DND-41 (cell line): ENCODE measurements at regions not wholly inside any gene's neighbourhood (a gene's known extent, or its start where the extent isn't known, plus 50 kb on each side); places are given as distances from the start of the nearest gene placed in this dataset.

ENCODE experiments used
- ATAC-seq: fragments of 200-7000 bp; cut with Tn5 transposase; 3 replicates; pipeline ENCODE4 v1.9.1; 2021; ENCODE audit warnings: low read depth; ENCODE audit not compliant: insufficient read depth
- DNase-seq: peaks from one replicate; pipeline ENCODE4 v3.0.0-alpha.2; 2020
- H2AFZ ChIP-seq: 2 replicates; pipeline ENCODE4 v1.6.0; 2012; ENCODE audit warnings: low read depth, low read length
- H3K27ac ChIP-seq: 2 replicates; pipeline ENCODE4 v1.5.1; 2012; ENCODE audit warnings: low read length, inconsistent platforms
- H3K27me3 ChIP-seq: fragments of 200-600 bp; sonication (generic); 2 replicates; pipeline ENCODE4 v1.6.0; 2012; ENCODE audit warnings: low read length, mild to moderate bottlenecking, inconsistent platforms; ENCODE audit not compliant: insufficient read depth, poor library complexity
- H3K36me3 ChIP-seq: 2 replicates; pipeline ENCODE4 v1.5.1; 2012; ENCODE audit warnings: low read length, inconsistent platforms; ENCODE audit not compliant: insufficient read depth
- H3K4me1 ChIP-seq: 2 replicates; pipeline ENCODE4 v1.5.1; 2012; ENCODE audit warnings: mild to moderate bottlenecking, low read length; ENCODE audit not compliant: insufficient read depth
- H3K4me2 ChIP-seq: 2 replicates; pipeline ENCODE4 v1.6.0; 2012; ENCODE audit warnings: mild to moderate bottlenecking, moderate library complexity, low read length, inconsistent platforms; ENCODE audit not compliant: insufficient read depth
- H3K4me3 ChIP-seq, 2 experiments: fragments of 200-600 bp in 1 of 2; shearing (Covaris generic) in 1 of 2; 2 replicates each; pipeline ENCODE4 v1.5.1; 2012 to 2016; ENCODE audit warnings: inconsistent platforms in 2 of 2, low read length in 2 of 2, mild to moderate bottlenecking in 2 of 2, low read depth in 1 of 2, moderate library complexity in 1 of 2
- H3K79me2 ChIP-seq: 2 replicates; pipeline ENCODE4 v1.6.0; 2012; ENCODE audit warnings: low read length, inconsistent platforms; ENCODE audit not compliant: insufficient read depth
- H3K9ac ChIP-seq: 2 replicates; pipeline ENCODE4 v1.6.0; 2012; ENCODE audit warnings: low read depth, mild to moderate bottlenecking, inconsistent platforms, low read length, moderate library complexity
- H3K9me3 ChIP-seq: 2 replicates; pipeline ENCODE4 v1.5.1; 2012; ENCODE audit warnings: low read length, moderate library complexity, mild to moderate bottlenecking, inconsistent platforms; ENCODE audit not compliant: insufficient read depth, severe bottlenecking
- H4K20me1 ChIP-seq: 2 replicates; pipeline ENCODE4 v1.6.0; 2012; ENCODE audit warnings: low read length; ENCODE audit not compliant: insufficient read depth
- CTCF ChIP-seq: IDR thresholded peaks from 2 replicates; pipeline ENCODE4 v1.5.1; 2012; ENCODE audit warnings: borderline replicate concordance, low read length, moderate library complexity, mild to moderate bottlenecking; ENCODE audit not compliant: poor library complexity, severe bottlenecking; ENCODE audit errors: extremely low read depth
- EZH2 ChIP-seq: IDR thresholded peaks from 3 replicates; pipeline ENCODE4 v1.6.1; 2012; ENCODE audit warnings: borderline replicate concordance, low read depth, mild to moderate bottlenecking, moderate library complexity, low read length, inconsistent platforms; ENCODE audit not compliant: severe bottlenecking

- Histone ChIP-seq H3K4me3 (no peak overlapping the region), H3K9ac (no peak overlapping the region), H4K20me1 (no peaks in the 10 kb centered on the region), H3K4me2 (no peak overlapping the region), H3K4me1 (peaks cover 33% of the 10 kb centered on the region), H3K27me3 (no peaks in the 10 kb centered on the region), H3K79me2 (no peaks in the 10 kb centered on the region), H2AFZ (no peak overlapping the region), H3K27ac (no peak overlapping the region), H3K9me3 (no peaks in the 10 kb centered on the region), H3K36me3 (no peaks in the 10 kb centered on the region)
- TF ChIP-seq CTCF (no peak), EZH2 (no peak)
- ATAC-seq: no peak
- no peak for DNase-seq
Measured at GRCh38 chr3:110727056-110727455, 344.6 kb upstream of the NECTIN3 start.

GRCh38 chr3:110731148-110731547 lies 340.5 kb upstream of the NECTIN3 start:
- Histone ChIP-seq H3K4me3 (no peak overlapping the region), H3K36me3 (no peaks in the 10 kb centered on the region), H3K4me2 (peak overlapping the region; percentile 32), H3K9ac (peak overlapping the region; percentile 34; the same call in 1 of the 2 replicates), H3K9me3 (no peaks in the 10 kb centered on the region), H3K79me2 (no peaks in the 10 kb centered on the region), H2AFZ (peak overlapping the region; percentile 6; the same call in 1 of the 2 replicates), H3K27me3 (no peaks in the 10 kb centered on the region), H3K4me1 (peaks cover 55% of the 10 kb centered on the region), H4K20me1 (no peaks in the 10 kb centered on the region), H3K27ac (peak overlapping the region; percentile 83)
- ATAC-seq: peak; percentile 96
- no peak for TF ChIP-seq EZH2
- TF ChIP-seq CTCF: peak; percentile 10
- DNase-seq: peak; percentile 81

- Histone ChIP-seq H3K4me3 (no peak overlapping the region), H3K9me3 (no peaks in the 10 kb centered on the region), H3K27ac (peak overlapping the region; percentile 83), H3K36me3 (no peaks in the 10 kb centered on the region), H2AFZ (no peak overlapping the region), H4K20me1 (no peaks in the 10 kb centered on the region), H3K27me3 (no peaks in the 10 kb centered on the region), H3K4me1 (peaks cover 63% of the 10 kb centered on the region), H3K4me2 (no peak overlapping the region), H3K79me2 (no peaks in the 10 kb centered on the region), H3K9ac (peak overlapping the region; percentile 34; the same call in 1 of the 2 replicates)
- no peak for TF ChIP-seq EZH2
- no peak for TF ChIP-seq CTCF
- ATAC-seq (no peak), DNase-seq (no peak)
Measured at GRCh38 chr3:110732420-110732819, 339.2 kb upstream of the NECTIN3 start.

DNA sequence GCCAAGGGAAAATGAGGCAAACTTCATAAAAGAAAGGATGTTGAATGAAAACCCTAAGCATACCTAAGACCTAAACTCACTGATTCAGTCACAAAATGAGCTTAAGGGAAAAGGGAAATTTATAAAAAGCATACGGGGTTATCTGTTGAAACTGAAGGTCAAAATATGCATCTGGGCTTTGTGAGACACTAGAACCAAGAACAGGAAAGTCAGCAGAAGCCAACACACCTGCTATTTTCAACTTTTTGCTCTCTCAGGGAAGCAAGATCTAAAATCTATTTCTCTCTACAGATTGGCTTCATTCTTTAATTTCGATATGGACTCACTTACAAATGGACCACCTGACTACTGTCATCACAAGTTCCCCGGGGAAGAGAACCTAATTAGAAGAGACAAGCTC lies 338.6 kb upstream of the NECTIN3 start:
- DNase-seq (no peak), ATAC-seq (no peak)
- Histone ChIP-seq H3K4me2 (no peak overlapping the region), H3K36me3 (no peaks in the 10 kb centered on the region), H3K79me2 (no peaks in the 10 kb centered on the region), H3K4me1 (peaks cover 63% of the 10 kb centered on the region), H3K27ac (peak overlapping the region; percentile 83), H4K20me1 (no peaks in the 10 kb centered on the region), H3K27me3 (no peaks in the 10 kb centered on the region), H3K4me3 (no peak overlapping the region), H3K9ac (no peak overlapping the region), H2AFZ (peak overlapping the region; percentile 21), H3K9me3 (no peaks in the 10 kb centered on the region)
- TF ChIP-seq EZH2 (no peak), CTCF (no peak)
